Colon (tissue), 2 donors: ENCODE measurements at regions not wholly inside any gene's neighbourhood (a gene's known extent, or its start where the extent isn't known, plus 50 kb on each side); places are given as distances from the start of the nearest gene placed in this dataset.

Experiments
- FAIRE-seq: peaks from 2 replicates; lab custom pipeline; 2012; peaks lifted over from hg19 to GRCh38; lab: Jason Lieb, UNC
- donor health status: control.
- donor health status: control.

DNA sequence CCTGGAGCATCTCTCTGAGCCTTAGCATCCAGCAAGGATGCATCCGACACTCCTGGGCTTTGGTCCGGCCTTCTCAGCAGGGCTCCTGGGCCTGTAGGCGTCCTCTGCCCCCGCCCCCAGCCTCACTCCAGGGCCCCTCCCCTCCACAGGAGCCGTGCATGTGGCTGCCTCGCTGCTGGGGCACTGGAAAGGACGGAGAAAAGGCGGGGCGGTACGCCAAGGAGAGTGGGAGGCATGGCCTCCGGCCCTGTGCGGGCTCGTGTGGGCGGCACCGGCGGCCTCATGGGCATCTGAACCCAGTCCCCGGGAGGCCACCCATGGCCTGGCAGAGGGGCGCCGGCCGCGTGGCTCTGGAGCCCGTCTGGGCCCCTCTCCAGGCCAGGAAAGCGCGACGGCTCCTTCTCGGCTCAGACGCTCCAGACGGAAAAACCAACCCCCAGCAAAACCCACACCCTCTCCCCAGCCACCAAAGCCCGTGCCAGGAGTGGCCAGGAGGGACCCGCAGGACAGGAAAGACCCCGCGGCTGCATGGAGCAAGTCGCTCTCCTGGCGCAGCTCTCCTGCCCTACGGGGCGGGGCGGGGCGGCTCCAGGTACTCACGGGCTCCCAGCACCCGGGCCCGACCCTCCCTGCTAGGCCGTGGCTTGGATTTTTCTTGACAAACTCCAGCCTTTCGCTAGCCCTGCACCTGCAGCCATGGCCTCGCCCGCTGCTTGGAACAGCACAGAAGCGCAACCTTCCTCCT is 419.9 kb downstream of the QKI start:
- no peak for FAIRE-seq

DNA sequence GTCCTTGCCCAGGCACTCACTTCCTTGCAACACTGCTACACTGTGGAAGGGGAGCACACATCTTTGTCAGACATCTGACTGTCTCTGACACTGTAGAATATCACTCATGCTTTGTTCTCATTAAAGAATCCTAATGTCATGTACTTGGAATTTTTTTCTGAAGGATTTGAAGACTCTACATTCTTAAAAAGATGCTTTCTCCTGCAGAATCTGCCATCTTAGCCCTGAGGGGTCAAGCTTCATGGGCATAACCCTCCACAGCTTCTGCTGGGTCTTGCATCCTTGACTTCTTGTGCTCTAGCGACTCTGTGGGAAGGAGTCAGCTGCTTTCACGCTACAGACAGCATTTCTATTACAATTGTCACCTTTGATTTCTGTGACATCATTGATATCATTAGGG is 417.2 kb downstream of the QKI start:
- FAIRE-seq, result no peak

GRCh38 chr6:163830641-163831040 is 416.1 kb downstream of the QKI start:
- no peak for FAIRE-seq

- FAIRE-seq, result no peak
Measured at GRCh38 chr6:163828038-163828795, 413.7 kb downstream of the QKI start.

GRCh38 chr6:163827143-163827542 is 412.6 kb downstream of the QKI start:
- no peak for FAIRE-seq

- no peak for FAIRE-seq
Measured at GRCh38 chr6:163826629-163827028, 412.1 kb downstream of the QKI start.

GRCh38 chr6:163825033-163825432 is 410.5 kb downstream of the QKI start:
- no peak for FAIRE-seq

DNA sequence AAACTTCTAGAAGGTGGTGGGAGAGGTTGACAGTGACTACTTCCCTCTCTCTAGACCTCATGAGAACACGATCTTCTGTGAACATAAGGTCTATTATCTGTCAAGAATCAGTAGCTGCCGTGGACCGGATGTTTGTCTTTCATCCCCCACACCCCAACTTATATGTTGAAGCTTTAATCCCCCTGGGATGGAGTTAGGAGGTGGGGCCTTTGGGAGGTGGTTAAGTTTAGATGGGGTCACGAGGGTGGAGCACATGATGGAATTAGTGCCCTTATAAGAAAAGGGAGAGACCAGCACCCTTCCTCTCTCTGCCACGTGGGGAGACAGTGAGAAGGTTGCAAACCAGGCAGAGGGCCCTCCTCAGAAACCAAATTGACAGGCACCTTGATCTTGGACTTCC is 409.1 kb downstream of the QKI start:
- no peak for FAIRE-seq

- no peak for FAIRE-seq
Measured at GRCh38 chr6:163820745-163821458, 406.4 kb downstream of the QKI start.

DNA sequence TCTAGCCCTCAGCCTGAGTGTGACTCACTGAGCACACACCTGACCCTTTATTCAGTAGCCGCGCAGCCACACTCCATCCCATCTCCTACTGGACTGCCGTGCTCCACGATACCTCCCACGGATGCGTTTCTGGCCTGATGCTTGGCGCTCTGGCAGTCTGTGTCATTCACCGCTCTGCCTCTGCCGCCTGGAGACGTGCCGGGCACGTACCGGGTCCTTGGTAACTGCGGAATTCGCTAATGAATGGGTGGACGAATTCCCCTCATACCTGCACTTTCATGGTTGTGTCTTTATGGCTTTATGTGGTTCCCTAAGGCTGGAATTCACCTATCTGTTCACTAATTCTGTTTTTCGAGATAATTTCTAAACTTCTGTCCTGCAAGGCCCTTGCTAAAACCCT is 405.7 kb downstream of the QKI start:
- FAIRE-seq, result no peak

DNA sequence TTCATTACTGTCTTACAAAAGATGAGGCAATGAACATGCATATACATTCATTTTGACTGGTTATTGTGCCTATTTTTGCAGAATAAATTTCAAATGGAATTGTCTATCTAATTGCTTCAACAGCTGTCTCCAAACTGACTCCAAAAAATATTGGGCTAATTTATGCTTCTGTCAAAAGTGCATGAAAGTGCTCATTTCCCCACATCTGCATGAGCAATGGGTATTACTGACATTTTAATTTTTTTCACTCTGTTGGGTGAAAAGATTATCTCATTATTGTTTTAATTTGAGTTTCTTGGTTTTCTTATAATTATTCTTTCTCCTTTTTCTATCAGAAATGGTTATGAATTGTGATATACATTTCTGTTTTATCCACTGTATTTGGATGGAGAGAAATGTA is 404.2 kb downstream of the QKI start:
- no peak for FAIRE-seq

DNA sequence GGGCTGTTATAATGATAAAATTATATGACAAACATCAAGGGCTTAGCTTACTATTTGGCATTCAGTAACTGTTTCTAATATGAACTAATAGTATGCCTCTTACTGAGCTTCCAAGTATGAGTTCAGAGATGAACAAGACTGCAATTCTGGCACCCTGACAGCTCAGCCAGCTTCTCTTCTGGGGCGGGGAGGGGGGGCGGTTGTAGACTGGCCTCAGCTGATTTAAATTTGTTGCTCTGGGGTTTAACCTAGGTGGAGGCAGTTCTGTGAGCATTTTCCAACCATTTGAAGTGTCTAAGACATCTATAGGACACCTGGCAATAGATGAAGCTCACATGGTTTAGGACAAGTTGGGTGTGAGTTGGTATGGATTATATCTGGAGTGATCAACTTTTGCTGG is 401.9 kb downstream of the QKI start:
- FAIRE-seq, result no peak

- FAIRE-seq, result no peak
Measured at GRCh38 chr6:163815796-163816195, 401.3 kb downstream of the QKI start.

GRCh38 chr6:163814494-163815364 is 400.2 kb downstream of the QKI start:
- FAIRE-seq, result no peak

GRCh38 chr6:163813979-163814493 is 399.5 kb downstream of the QKI start:
- no peak for FAIRE-seq

DNA sequence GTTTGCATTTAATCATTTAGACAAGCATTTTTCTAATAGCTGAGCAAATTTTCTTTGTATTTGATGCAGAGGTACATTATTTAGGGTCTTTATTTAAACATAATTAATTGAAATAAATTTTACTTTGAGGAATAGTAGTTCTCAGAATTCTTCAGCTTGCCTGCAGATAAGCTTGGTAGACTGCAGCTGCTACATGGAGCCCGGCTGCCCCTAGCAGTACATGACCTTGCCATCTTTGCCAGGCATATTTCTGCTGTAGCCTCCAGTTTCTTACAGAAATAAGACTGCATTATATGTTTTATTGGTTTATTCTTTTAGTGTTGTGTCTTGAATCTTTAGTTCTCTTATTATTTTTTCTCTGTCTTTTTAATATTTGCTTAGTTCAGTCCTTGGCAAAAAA is 396.8 kb downstream of the QKI start:
- FAIRE-seq, result no peak

- no peak for FAIRE-seq
Measured at GRCh38 chr6:163809364-163809763, 394.8 kb downstream of the QKI start.

GRCh38 chr6:163808871-163809270 is 394.4 kb downstream of the QKI start:
- no peak for FAIRE-seq

DNA sequence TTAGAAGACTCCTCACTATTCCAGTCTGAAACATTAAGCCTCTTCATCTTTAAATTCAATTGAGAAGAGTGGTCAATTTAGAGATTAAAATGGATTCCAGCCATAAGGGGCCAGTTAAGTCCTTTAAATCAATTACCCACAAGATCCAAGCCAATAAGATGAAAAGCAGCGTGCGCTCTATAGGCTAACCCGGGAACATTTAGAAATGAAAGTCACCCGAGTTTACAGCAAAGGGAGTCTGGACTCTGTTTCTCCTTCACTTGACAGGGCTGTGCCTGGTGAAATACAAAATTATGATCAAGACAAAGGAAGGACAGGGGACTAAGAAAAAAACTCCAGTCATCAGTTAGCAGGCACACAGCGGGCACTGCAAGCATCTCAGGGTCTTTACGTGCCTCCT is 393.7 kb downstream of the QKI start:
- no peak for FAIRE-seq

GRCh38 chr6:163806755-163807499 is 392.4 kb downstream of the QKI start:
- no peak for FAIRE-seq

DNA sequence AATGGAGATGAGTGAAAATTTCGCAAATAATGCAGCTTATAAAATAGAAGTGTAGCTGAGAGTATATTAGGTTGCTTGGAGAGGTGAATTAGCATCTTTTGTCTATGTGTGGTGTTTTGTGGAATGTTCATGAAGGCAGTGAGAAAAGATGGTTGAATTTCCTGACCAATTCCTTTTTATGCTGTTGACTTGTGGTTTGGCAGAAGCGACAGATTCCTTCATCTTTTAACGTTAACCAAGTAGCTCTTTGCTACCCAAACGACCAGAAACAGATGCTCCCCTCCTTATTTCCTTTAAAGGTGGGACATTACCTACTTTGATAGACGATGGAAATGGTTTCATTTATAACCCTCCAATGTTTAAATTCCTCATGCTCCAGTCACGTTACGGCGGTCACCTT is 390.5 kb downstream of the QKI start:
- no peak for FAIRE-seq
